HL-60 (cell line): ENCODE measurements at regions not wholly inside any gene's neighbourhood (a gene's known extent, or its start where the extent isn't known, plus 50 kb on each side); places are given as distances from the start of the nearest gene placed in this dataset.

Experiments used
- DNase-seq, 2 experiments: peaks; one replicate each; pipeline ENCODE4 v3.0.0-alpha.2; 2010 to 2020; ENCODE audit warnings: low read depth in 1 of 2, low spot score in 1 of 2
- H3K27ac ChIP-seq: fragments of 250-450 bp; sonication (Bioruptor Pico); replicated peaks from 2 replicates; pipeline ENCODE4 v1.5.1; 2020; ENCODE audit warnings: mild to moderate bottlenecking, moderate library complexity
- H3K27me3 ChIP-seq: fragments of 250-450 bp; sonication (Bioruptor Pico); 2 replicates; pipeline ENCODE4 v1.5.1; 2021; ENCODE audit warnings: mild to moderate bottlenecking, moderate library complexity; ENCODE audit not compliant: insufficient read depth, poor library complexity, severe bottlenecking
- H3K4me3 ChIP-seq: replicated peaks from 2 replicates; pipeline ENCODE4 v1.5.1; 2011; ENCODE audit warnings: mild to moderate bottlenecking, control low read depth, low read length; ENCODE audit not compliant: insufficient read depth
- CTCF ChIP-seq: IDR thresholded peaks from one replicate; pipeline ENCODE4 v1.5.1; 2011; ENCODE audit warnings: low read length, control low read depth, inconsistent platforms; ENCODE audit not compliant: insufficient read depth
- GABPA ChIP-seq: IDR thresholded peaks from 2 replicates; pipeline ENCODE4 v1.6.1; 2012; ENCODE audit warnings: low read depth
- POLR2AphosphoS5 ChIP-seq: IDR thresholded peaks from 2 replicates; pipeline ENCODE4 v1.6.1; 2012; ENCODE audit warnings: low read depth
- REST ChIP-seq: IDR thresholded peaks from 2 replicates; pipeline ENCODE4 v1.6.1; 2012; ENCODE audit warnings: low read depth; ENCODE audit not compliant: insufficient replicate concordance
- SPI1 ChIP-seq: IDR thresholded peaks from 2 replicates; pipeline ENCODE4 v1.6.1; 2012; ENCODE audit warnings: low read depth, mild to moderate bottlenecking, borderline replicate concordance

- no peak for DNase-seq
- Histone ChIP-seq H3K4me3 (no peak overlapping the region), H3K27ac (no peak overlapping the region), H3K27me3 (no peaks in the 10 kb centered on the region)
- no peak for TF ChIP-seq GABPA
- no peak for TF ChIP-seq SPI1
- no peak for TF ChIP-seq POLR2AphosphoS5
- no peak for TF ChIP-seq REST
- no peak for TF ChIP-seq CTCF
These were observed 1667.0 kb downstream of the DPP10 start for GRCh38 chr2:116109471-116109870.

- TF ChIP-seq REST (no peak), GABPA (no peak), SPI1 (no peak), POLR2AphosphoS5 (no peak), CTCF (no peak)
- Histone ChIP-seq H3K27ac (no peak overlapping the region), H3K4me3 (no peak overlapping the region), H3K27me3 (no peaks in the 10 kb centered on the region)
- DNase-seq = no peak
These were observed 1675.4 kb downstream of the DPP10 start for GRCh38 chr2:116117845-116118244.

GRCh38 chr2:116132833-116133232 is 1681.7 kb upstream of the DDX18 start:
- DNase-seq = no peak
- Histone ChIP-seq H3K27ac (no peak overlapping the region), H3K4me3 (no peak overlapping the region), H3K27me3 (no peaks in the 10 kb centered on the region)
- TF ChIP-seq REST = no peak
- TF ChIP-seq SPI1 = no peak
- no peak for TF ChIP-seq CTCF
- no peak for TF ChIP-seq GABPA
- no peak for TF ChIP-seq POLR2AphosphoS5
